HG02852 (cell line): ENCODE measurements at regions not wholly inside any gene's neighbourhood (a gene's known extent, or its start where the extent isn't known, plus 50 kb on each side); places are given as distances from the start of the nearest gene placed in this dataset.

Source experiments
- ATAC-seq: cut with Tn5 transposase; IDR thresholded peaks from one replicate; pipeline ENCODE4 v1.9.1; 2021; ENCODE audit warnings: mild to moderate bottlenecking, moderate library complexity; ENCODE audit not compliant: unreplicated experiment

DNA sequence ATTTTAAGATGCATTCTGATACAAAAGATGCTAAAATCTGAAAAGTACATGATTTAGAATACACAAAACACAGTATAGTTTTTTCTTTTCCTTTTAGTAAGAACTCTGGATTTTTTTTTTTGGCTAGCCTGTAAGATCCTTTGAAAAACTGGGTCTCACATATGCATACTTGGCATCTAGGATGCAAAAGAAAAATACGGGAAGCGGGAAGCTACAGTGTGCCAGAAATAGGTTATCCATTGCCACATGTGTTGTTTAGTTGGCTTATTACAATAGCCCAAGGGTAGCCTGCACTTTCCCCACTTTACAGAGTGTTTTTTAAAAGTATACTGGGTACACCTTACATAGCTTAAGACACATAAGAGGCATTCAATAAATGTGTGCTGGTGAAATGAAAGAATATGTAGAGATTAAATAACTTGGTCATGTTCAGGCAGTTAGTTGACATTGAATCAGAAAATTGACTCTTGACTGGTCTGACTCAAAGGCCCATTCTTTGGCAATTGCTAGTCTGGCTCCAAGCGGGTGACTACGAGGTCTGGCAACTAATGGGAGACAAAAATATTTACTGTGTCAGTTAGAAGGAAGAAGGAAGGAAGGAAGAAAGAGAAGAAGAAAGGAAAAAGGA lies 286.8 kb upstream of the TRIB2 start:
- no peak for ATAC-seq

DNA sequence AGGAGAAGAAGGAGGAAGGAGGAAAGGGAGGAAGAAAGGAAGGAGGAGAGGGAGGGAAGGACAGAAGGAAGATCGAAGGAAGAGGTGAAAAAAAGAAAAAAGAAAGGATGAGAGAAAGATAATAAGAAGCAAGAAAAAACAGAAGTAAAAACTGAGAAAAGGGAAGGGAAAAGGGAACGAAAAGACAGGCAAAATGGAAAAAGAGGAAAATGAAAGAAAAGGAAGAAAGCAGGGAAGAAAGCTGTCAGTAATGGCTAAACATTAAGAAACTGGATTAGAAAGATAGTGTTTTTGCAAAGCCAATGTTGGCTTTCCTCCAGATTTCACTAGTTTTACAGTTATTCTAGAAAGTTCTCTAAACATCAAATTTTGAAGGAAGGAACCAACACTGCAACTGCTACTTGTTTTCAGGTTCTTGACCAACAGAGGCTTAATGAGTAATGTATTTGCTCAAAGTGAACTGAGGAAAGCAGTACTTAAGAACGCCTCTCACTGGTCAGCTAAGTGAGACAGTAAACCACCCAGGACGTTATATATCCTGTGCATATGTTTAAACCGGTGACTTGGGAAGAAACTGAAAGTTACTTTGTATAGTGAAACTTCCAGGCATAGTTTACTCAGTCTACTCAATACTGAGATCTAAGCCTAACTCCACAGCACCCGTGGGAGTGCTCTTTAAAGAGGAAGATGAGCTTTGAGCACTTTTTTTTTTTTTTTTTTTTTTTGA lies 286.2 kb upstream of the TRIB2 start:
- peak; percentile 99 for ATAC-seq

DNA sequence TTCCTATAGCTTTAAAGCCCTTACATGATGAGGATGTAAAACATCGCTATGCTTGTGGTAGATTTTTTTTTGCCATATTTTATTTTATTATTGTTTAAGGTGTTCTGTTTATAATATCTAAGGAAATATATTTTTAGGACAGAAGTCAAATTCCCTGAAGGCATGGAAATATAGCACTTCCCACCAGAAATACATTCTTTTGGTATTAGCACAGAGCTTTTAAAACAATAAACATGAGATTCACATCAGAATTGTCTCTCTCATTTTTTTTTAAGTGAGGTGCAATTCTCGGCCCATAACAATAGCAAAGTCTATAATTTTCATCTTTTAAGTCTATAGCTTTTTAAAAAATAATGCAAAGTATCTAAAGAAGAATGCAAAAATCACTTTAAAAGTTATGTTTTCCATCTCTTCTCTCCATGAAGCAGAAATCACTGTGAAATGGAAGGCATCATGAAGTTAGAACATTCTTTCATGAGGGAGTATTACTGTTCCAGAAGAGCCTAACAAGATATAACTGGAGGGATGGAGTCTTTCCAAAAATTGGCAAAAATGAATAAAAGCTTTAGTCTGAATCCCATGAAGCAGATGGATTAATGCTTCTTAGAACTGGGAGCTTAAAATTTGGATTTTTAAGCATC lies 283.6 kb upstream of the TRIB2 start:
- ATAC-seq: no peak

DNA sequence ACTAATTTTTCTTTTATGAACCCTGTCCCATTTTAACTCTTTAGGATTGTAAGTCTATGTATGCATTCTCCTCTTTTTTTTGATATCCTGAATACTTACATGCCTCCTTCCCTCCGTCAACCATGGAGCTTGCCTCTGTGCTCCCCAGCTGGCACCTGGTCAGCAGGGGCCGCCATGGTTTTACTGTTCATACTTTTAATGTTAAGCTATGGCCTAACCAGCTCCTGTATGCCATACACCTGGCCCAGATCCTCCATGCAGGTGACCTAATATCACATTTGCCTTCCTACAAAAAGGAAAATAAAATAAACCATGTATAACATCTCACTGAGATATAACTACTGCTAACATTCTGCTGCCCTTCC lies 283.1 kb upstream of the TRIB2 start:
- ATAC-seq: no peak

DNA sequence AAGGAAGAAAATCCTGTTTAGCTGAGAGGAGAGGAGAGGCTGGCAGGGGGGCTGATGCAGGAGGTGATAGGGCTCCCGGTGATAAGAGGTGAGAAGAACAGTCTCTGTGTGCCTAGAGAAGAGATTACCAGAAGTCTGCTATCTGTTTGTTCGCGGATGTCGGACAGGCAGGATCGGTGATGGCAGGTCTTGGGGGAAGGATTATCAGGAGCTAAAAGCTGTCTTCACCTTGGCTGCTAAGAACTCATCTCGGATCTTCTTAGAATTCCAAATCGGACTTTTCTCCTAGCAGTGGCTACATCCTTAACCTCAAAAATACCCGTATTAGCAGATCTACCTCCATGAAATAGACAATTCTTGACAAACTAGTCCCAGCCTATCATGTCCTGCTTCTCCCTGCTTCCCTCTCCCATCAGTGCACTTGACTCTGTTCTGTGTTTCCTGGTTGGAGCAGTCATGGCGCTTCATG lies 282.1 kb upstream of the TRIB2 start:
- no peak for ATAC-seq

DNA sequence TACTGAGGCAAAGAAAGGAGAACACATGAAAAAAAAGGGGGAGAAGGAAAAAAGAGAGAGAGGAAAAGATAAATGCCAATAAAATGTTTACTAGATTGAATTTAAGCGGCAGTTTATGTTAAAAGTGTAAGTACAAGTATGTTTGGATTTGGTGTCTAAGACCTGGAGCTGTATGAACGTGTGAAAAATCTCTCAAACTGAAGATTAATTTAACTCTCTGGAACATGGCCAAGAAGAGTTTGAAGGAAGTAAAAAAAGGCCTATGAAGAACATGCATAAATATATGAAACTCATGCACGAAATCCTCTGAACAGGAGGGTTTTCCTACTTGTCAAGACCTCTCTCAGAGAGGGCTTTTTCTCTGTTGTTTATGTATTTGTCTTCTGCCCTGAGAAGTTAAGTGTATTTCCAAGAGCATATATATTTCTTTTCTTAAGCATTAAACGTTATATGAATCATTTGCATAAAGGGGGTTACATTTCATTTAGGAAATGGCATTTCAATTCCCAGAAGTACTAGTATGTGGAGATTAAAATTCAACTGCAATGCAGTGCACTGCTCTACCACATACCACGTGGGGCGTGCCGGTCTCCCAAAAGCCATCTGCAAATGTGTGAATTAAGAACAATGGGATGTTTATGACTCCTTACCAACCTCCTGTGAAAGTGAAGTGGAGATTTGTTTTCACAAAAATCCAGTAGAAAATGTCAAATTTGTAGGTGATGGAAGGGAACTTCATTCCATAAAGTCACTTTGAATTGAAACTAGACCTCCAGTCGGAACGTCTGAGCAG lies 281.1 kb upstream of the TRIB2 start:
- no peak for ATAC-seq

DNA sequence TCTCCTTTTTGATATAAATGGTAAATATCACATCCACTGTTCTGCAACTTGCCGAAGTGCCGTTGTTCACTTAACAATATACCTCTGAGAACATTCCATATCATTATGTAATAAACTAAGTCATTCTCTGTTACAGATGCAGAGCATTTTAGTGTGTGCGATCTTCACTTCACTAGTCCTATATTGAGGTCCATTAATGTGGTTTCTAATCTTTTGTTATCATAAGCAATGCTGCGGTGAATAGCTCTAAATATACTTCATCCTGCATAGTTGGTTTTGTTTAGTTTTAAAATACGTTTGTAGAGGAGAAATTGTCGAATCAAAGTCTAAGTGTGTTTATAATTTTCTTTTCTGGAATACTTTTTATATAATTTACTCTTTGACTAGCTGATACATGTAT lies 280.3 kb upstream of the TRIB2 start:
- no peak for ATAC-seq

DNA sequence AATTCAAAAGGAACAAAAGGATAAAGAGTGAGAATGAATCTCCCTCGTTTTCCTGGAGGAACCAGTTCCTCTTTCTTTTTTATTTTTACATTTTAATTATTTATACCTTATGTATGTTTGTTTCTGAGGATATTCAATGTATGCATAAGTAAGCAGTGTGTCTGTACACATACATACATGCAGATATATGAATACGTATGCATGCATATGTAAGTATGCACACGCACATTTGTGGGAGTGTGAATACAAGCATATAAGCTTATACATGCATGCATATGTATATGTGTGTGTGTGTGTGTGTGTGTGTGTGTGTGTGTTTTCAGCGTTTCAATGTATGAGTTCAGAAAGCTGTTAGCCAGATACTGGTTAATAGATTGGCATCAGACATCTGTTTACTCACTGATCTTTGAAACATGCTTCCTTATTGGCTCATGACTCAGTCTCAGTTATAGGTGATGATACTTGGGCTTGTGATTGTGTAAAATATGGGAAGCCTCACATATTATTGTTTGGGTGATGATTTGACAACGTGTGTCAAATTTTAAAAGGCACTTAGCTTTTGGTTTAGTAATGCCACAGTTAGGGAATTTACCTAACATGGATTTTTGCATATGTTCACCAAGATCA lies 279.7 kb upstream of the TRIB2 start:
- no peak for ATAC-seq

DNA sequence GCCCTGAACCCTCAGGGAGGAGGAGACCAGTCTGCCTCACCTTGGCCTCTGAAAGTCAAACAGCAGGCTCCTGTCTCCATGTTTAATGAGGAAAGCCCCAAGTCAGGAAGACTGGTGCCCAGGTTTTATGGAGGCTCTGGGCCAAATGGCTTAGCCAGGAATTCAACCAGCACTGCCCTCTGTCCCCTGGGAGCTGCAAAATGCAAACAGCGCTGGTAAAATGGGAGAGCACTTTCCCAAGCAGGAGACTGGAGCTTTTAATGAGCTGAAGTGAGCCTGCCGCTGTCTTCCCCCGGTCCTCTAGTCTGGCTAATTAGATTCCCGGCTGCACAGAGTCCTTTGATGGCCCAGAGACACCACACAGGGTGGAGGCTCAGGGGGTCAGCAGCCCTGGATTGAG lies 276.0 kb upstream of the TRIB2 start:
- ATAC-seq: no peak

DNA sequence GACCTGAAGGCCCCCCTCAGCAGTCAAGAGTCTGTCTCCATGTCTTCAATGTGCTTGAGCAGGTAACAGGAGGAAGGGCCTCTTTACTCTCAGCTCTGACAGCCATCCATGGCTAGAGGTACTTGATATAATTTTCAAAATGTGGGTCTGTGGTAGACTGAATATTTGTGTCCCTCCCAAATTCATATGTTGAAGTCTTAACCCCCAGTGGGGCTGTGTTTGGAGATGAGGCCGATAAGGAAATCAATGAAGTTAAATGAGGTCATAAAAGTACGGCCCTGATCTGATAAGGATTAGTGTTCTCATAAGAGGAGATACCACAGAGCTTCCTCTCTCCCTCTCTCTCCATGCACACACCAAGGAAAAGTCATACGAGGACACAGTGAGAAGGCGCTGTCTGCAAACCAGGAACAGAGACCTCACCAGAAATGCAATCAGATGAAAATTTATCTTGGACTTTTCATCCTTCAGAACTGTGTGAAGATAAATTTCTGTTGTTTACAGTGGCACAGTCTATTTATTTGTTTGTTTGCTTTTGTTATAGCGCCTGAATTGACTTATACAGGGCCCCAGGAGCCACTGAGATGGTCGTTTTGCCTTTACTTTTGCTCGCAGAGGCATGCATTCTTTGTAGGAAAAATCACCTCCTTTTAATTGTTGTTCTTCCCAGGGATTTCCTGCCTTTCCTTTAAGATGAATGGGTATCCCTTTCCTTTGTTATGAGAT lies 274.8 kb upstream of the TRIB2 start:
- ATAC-seq: no peak

DNA sequence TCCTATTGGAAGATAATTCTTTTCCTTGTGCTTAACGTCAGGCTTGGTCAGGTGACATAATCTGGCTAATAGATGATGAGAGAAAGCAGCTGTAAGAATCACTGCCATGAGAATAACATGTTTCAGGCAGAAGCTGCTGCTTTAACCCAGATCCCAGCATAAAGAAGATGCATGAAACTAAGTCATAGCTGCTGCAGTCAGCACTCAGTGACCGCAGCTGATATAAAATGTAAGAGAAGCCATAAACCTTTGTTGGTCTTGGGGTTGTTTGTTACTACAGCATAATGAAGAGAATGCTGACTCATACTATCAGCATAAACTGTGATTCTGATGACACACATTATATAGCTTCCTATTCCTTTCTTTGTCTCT lies 274.3 kb upstream of the TRIB2 start:
- ATAC-seq: no peak

DNA sequence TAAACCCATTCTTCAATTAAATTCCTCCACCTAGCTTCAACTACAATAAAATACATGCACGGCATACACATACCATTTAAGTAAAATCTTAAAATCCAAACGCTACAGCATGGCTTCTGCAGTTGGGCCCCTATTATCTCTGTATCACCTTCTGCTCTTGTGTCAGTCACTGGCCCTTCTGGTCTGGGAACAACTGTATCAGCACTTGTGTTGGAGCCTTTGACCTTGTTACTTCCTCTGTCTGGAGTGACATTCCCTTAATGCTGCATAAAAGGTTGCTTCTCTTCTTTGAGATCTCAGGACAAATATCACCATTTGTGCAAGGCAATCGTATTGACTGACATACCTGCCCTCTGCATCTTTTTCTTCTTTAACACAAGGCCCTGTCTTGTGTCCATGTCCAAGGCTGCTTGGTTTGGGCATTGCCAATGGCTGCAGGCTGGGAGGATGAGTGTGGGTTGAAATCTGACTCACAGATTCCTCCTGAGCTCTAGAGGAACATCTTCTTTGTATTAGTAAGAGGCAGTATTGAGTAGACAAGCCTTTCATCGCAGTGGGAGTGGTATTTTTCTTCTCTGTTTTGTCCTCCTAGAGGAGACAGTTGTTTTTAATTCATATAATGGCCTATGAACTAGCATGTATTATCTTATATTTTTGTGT lies 267.8 kb upstream of the TRIB2 start:
- no peak for ATAC-seq

DNA sequence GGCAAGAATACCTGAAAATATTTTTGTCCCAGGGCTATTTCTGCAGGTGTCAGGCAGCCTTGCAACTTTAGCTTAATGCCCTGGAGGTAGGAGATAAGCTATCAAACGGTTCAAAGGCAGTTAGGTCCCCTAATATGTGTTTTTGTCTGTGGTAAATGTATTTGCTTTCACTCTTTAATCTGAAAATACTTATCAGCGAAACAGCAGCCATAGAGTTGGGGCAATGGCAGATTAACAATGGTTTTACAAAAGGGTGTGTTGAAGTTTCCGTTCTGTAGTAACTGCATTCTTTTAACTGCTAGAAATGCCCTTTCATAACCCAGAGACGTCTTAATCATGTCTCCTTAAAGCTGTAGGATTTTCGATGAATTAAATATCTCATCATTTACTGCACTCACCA lies 265.0 kb upstream of the TRIB2 start:
- ATAC-seq: no peak

DNA sequence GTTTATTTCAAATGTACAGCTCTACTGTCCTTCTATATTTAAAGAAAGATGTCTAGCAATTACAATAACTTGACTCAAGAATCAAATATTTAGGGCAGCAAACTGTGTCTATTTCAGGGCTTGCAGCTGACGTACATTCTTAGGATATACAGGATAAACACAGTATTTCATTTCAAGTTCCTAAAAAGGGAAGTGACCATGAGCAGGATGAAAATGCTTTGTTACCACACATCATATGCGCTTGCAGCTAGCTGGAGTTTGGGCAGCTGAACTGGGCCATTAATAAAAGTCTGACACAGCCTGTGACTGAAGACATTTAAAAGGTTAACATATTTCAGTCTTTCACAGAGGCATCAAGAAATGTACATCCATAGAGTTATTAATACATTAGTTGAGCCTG lies 264.6 kb upstream of the TRIB2 start:
- no peak for ATAC-seq

DNA sequence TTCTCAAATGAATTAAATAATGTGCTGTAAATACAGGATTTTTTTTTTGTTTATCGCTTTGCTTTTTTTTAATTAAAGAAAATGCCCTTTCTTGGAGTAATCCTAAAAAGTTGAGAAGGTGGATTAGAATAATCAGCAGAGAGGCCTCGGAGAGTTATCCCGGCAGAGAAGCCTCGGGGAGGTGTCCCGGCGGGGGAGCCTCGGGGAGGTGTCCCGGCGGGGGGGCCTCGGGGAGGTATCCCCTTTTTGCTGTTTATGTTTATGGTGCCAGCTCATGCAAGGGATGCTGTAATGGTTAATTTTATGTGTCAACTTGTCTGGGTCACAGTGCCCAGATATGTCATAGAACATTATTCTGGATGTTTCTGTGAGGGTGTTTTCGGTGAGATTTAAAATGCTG lies 263.0 kb upstream of the TRIB2 start:
- ATAC-seq: no peak

DNA sequence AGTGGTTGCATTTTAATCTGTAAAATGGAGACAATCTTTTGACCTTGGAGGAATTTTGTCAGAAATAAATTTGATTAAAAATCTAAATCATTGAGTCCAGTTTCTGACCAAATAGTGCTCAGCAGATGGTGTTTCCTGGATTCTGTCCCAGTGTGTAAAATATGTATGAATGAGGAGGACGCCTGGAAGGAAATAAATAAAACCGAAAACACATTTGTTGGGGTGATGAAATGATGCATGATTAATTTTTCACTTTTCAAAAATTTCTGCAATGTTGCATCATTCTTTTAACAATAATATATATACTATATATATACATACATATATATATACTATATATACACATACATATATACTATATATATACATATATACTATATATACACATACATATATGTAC lies 261.1 kb upstream of the TRIB2 start:
- no peak for ATAC-seq

DNA sequence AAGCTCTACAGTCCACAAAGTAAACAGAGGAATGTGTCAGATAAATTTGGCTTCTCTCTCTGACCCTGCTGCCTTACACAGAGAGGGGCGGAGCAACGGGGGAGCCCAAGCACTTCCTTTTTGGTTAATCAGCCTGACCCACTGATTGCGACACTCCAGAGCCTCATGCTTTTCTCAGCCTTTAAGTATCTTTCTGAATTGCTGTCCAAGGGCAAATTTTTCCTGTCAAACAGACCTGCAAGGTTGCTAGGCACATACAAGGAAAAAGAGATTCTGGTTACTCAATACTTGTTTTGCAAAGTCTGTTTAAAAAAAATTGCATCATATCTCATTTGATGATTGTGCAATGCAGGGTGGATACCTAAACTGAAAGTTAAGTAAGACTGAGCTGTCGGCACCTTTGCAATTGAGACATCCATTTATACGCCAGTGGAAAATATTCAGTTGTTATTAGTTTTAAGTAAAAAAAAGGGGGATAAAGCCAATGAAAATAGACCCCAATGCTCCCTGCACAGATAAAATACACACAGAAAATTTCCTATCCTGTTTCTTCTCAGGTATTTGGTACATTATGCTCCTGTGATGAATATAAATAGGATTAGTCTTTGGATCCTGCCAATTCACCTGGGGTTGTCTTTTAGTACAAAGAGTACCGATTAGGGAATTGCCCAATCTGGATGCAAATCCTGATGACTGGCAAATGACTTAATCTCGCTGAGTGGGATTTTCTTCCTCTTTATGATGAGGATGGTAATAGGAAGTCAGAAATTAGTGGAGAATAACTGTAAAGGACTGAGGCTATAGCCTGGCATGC lies 260.2 kb upstream of the TRIB2 start:
- peak; percentile 96 for ATAC-seq

DNA sequence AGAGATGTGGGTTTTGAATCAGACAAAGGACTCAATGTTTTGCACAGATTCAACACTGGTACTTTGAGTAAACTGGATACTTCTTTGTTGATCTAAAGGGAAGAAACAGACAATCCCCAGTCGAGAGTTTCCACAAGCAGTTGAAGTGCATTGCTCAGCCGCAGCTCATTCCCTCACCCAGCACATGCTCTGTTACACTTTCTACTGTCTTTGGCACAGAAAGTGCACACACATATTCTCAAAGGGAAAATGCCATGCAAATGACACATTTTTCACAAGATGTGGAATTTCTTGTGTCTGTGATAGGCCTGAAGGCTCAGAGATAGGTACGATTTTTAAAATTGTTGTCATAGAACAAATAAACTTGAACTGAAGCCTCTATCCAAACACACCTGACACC lies 258.9 kb upstream of the TRIB2 start:
- ATAC-seq: no peak

DNA sequence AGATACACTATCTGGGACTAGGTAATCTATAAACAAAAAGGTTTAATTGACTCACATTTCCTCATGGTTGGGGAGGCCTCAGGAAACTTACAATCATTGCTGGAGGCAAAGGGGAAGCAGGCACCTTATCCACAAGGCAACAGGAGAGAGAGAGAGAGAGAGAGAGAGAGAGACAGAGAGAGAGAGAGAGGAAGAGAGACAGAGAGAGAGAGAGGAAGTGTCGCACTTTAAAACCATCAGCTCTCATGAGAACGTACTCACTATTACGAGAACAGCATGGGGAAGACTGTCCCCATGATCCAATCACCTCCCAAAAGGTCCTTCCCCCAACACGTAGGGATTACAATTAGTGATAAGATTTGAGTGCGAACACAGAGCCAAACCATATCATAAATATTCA lies 253.5 kb upstream of the TRIB2 start:
- ATAC-seq: no peak
